Omental fat pad (tissue), 3 donors: ENCODE measurements at regions not wholly inside any gene's neighbourhood (a gene's known extent, or its start where the extent isn't known, plus 50 kb on each side); places are given as distances from the start of the nearest gene placed in this dataset.
A peak's percentile ranks its signal among the peaks of the same experiment; 100 is the strongest.

Experiments
- ATAC-seq: fragments of 150-250 bp; one replicate; pipeline ENCODE4 v1.9.1; 2016; ENCODE audit warnings: mild to moderate bottlenecking, moderate library complexity; ENCODE audit not compliant: low FRiP score
- DNase-seq: peaks from one replicate; pipeline ENCODE4 v3.0.0-alpha.2; 2019; ENCODE audit warnings: low spot score
- CTCF ChIP-seq, 3 donors: fragments of 450-650 bp; IDR thresholded peaks; one replicate each; pipeline ENCODE4 v1.5.1; 2016 to 2017; ENCODE audit warnings: antibody characterized with exemption in 3 of 3, mild to moderate bottlenecking in 3 of 3, moderate library complexity in 2 of 3

GRCh38 chr15:57884936-57885335 is 178.4 kb downstream of the POLR2M start:
- DNase-seq = no peak
- ATAC-seq = no peak
- TF ChIP-seq CTCF (IDR thresholded peaks at IDR 0.05) = no peak

GRCh38 chr15:57885435-57885834 is 178.9 kb downstream of the POLR2M start:
- no peak for DNase-seq
- TF ChIP-seq CTCF (IDR thresholded peaks at IDR 0.05) = no peak
- ATAC-seq = no peak

GRCh38 chr15:57887825-57888224 is 177.7 kb downstream of the ALDH1A2 start:
- no peak for TF ChIP-seq CTCF (IDR thresholded peaks at IDR 0.05)
- ATAC-seq = no peak

GRCh38 chr15:57890351-57890750 is 175.2 kb downstream of the ALDH1A2 start:
- DNase-seq (no peak), ATAC-seq (peak; percentile 55)
- no peak for TF ChIP-seq CTCF (IDR thresholded peaks at IDR 0.05)

More at GRCh38 chr15:57887825-57888224, 177.7 kb downstream of the ALDH1A2 start:
- no peak for DNase-seq

GRCh38 chr15:57890878-57891277 is 174.6 kb downstream of the ALDH1A2 start:
- DNase-seq (no peak), ATAC-seq (no peak)
- TF ChIP-seq CTCF (IDR thresholded peaks at IDR 0.05) = no peak

GRCh38 chr15:57892181-57892580 is 173.3 kb downstream of the ALDH1A2 start:
- TF ChIP-seq CTCF (IDR thresholded peaks at IDR 0.05) = no peak
- DNase-seq (no peak), ATAC-seq (no peak)

- ATAC-seq = no peak
- no peak for DNase-seq
- no peak for TF ChIP-seq CTCF (IDR thresholded peaks at IDR 0.05)
Measured at GRCh38 chr15:57893040-57893439, 172.5 kb downstream of the ALDH1A2 start.
